Urinary bladder (tissue), 3 donors: ENCODE measurements at regions not wholly inside any gene's neighbourhood (a gene's known extent, or its start where the extent isn't known, plus 50 kb on each side); places are given as distances from the start of the nearest gene placed in this dataset.

ENCODE experiments used
- DNase-seq: peaks from one replicate; pipeline ENCODE4 v3.0.0-alpha.2; 2015; ENCODE audit errors: extremely low spot score
- H3K27ac ChIP-seq: one replicate; pipeline ENCODE4 v1.5.1; 2013; ENCODE audit warnings: low read depth, mild to moderate bottlenecking, moderate library complexity
- H3K36me3 ChIP-seq: one replicate; pipeline ENCODE4 v1.6.1; 2013; ENCODE audit warnings: mild to moderate bottlenecking, moderate library complexity; ENCODE audit not compliant: insufficient read depth
- H3K4me1 ChIP-seq: one replicate; pipeline ENCODE4 v1.6.1; 2013; ENCODE audit warnings: mild to moderate bottlenecking, moderate library complexity; ENCODE audit not compliant: insufficient read depth
- H3K4me3 ChIP-seq: one replicate; pipeline ENCODE4 v1.5.1; 2013; ENCODE audit warnings: low read depth, low read length
- WGBS: extraction: QIAGEN DNeasy Blood & Tissue Kit; methylation state at CpG from one replicate; pipeline ENCODE4 v1.1.7; 2013; 5-methylcytosine and 5-hydroxymethylcytosine counted together
- donor health status: healthy with polysubstance abuse.
- donor health status: healthy.

- no peak for DNase-seq
- 26% methylated on average over 7 of the region's 7 CpGs for WGBS
- Histone ChIP-seq H3K27ac (no peak overlapping the region), H3K4me1 (no peaks in the 10 kb centered on the region), H3K4me3 (no peak overlapping the region), H3K36me3 (no peaks in the 10 kb centered on the region)
These were observed 82.3 kb downstream of the CD164 start for GRCh38 chr6:109299776-109300564.

GRCh38 chr6:109299265-109299607 is 83.0 kb downstream of the CD164 start:
- WGBS: 56% methylated on average over 1 of the region's 1 CpG
- H3K4me1 ChIP-seq: no peaks in the 10 kb centered on the region
- no peak overlapping the region for H3K4me3 ChIP-seq
- DNase-seq: no peak
- H3K36me3 ChIP-seq: no peaks in the 10 kb centered on the region
- H3K27ac ChIP-seq: no peak overlapping the region

GRCh38 chr6:109298605-109299264 is 83.5 kb downstream of the CD164 start:
- Histone ChIP-seq H3K27ac (no peak overlapping the region), H3K4me1 (no peaks in the 10 kb centered on the region), H3K4me3 (no peak overlapping the region), H3K36me3 (no peaks in the 10 kb centered on the region)
- WGBS: 49% methylated on average over 6 of the region's 6 CpGs
- no peak for DNase-seq

GRCh38 chr6:109297406-109298110 is 84.7 kb downstream of the CD164 start:
- DNase-seq: no peak
- H3K4me1 ChIP-seq: no peaks in the 10 kb centered on the region
- no peaks in the 10 kb centered on the region for H3K36me3 ChIP-seq
- H3K4me3 ChIP-seq: no peak overlapping the region
- H3K27ac ChIP-seq: no peak overlapping the region
- WGBS: 21% methylated on average over 6 of the region's 6 CpGs

GRCh38 chr6:109296971-109297372 is 85.3 kb downstream of the CD164 start:
- no peaks in the 10 kb centered on the region for H3K36me3 ChIP-seq
- H3K27ac ChIP-seq: no peak overlapping the region
- no peaks in the 10 kb centered on the region for H3K4me1 ChIP-seq
- H3K4me3 ChIP-seq: no peak overlapping the region
- DNase-seq: no peak
- 69% methylated on average over 7 of the region's 7 CpGs for WGBS

- WGBS: 79% methylated on average over 3 of the region's 3 CpGs
- Histone ChIP-seq H3K27ac (no peak overlapping the region), H3K4me3 (no peak overlapping the region), H3K4me1 (no peaks in the 10 kb centered on the region), H3K36me3 (no peaks in the 10 kb centered on the region)
- DNase-seq: no peak
These were observed 85.8 kb downstream of the CD164 start for GRCh38 chr6:109296452-109296851.

GRCh38 chr6:109295774-109296156 is 86.5 kb downstream of the CD164 start:
- no peak for DNase-seq
- no peaks in the 10 kb centered on the region for H3K36me3 ChIP-seq
- H3K27ac ChIP-seq: no peak overlapping the region
- H3K4me1 ChIP-seq: no peaks in the 10 kb centered on the region
- WGBS: 84% methylated on average over 3 of the region's 3 CpGs
- no peak overlapping the region for H3K4me3 ChIP-seq

GRCh38 chr6:109295109-109295773 is 87.0 kb downstream of the CD164 start:
- Histone ChIP-seq H3K36me3 (no peaks in the 10 kb centered on the region), H3K4me1 (no peaks in the 10 kb centered on the region), H3K4me3 (no peak overlapping the region), H3K27ac (no peak overlapping the region)
- no peak for DNase-seq
- 64% methylated on average over 5 of the region's 5 CpGs for WGBS

GRCh38 chr6:109292983-109293586 is 89.2 kb downstream of the CD164 start:
- H3K4me3 ChIP-seq: no peak overlapping the region
- H3K36me3 ChIP-seq: no peaks in the 10 kb centered on the region
- H3K27ac ChIP-seq: no peak overlapping the region
- no peak for DNase-seq
- H3K4me1 ChIP-seq: no peaks in the 10 kb centered on the region
- WGBS: 86% methylated on average over 2 of the region's 2 CpGs

- Histone ChIP-seq H3K36me3 (no peaks in the 10 kb centered on the region), H3K4me1 (no peaks in the 10 kb centered on the region), H3K27ac (no peak overlapping the region), H3K4me3 (no peak overlapping the region)
- WGBS: 77% methylated on average over 2 of the region's 2 CpGs
- no peak for DNase-seq
These were observed 89.8 kb downstream of the CD164 start for GRCh38 chr6:109292420-109292819.

- Histone ChIP-seq H3K27ac (no peak overlapping the region), H3K4me1 (no peaks in the 10 kb centered on the region), H3K4me3 (no peak overlapping the region), H3K36me3 (no peaks in the 10 kb centered on the region)
- DNase-seq: no peak
- 71% methylated on average over 2 of the region's 2 CpGs for WGBS
These were observed 90.4 kb downstream of the CD164 start for GRCh38 chr6:109291902-109292301.

- H3K4me3 ChIP-seq: no peak overlapping the region
- WGBS: 84% methylated on average over 56 of the region's 56 CpGs
- no peak overlapping the region for H3K27ac ChIP-seq
- DNase-seq: no peak
- H3K36me3 ChIP-seq: no peaks in the 10 kb centered on the region
- no peaks in the 10 kb centered on the region for H3K4me1 ChIP-seq
These were observed 91.9 kb downstream of the CD164 start for GRCh38 chr6:109290143-109290931.

GRCh38 chr6:109285366-109285765 is 96.9 kb downstream of the CD164 start:
- no peak overlapping the region for H3K27ac ChIP-seq
- 71% methylated on average over 3 of the region's 3 CpGs for WGBS
- no peak for DNase-seq
- H3K36me3 ChIP-seq: no peaks in the 10 kb centered on the region
- H3K4me1 ChIP-seq: no peaks in the 10 kb centered on the region
- no peak overlapping the region for H3K4me3 ChIP-seq
